ENCODE measurements at regions not wholly inside any gene's neighbourhood (a gene's known extent, or its start where the extent isn't known, plus 50 kb on each side); places are given as distances from the start of the nearest gene placed in this dataset.

DNA sequence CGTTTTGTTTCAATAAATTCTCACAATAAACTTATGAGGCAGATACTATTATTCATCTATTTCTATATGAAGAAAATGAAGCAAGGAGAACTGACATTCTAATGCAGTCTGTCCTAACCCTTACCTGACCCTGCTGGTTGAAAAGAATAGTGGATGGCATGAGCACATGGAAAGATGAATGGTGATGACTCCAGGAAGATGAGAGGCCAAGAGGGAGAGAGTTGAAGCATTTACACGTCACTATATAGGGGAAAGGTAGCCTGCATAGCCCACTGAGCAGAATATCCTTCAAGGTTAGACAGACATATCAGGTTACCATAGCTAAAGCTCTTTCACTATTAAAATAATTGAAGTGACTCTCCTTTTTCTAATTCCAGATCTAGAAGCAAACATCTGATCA, 163.9 kb upstream of the CDK1 start:
- Histone ChIP-seq H2AFZ (ENCODE audit: low read depth, low read length) (no peak overlapping the region), H3K4me1 (ENCODE audit: low read length) (no peaks in the 10 kb centered on the region), H4K20me1 (ENCODE audit: insufficient read depth, low read length) (no peaks in the 10 kb centered on the region), H3K9me3 (ENCODE audit: insufficient read depth, low read length) (no peaks in the 10 kb centered on the region), H3K27me3 (ENCODE audit: low read depth, low read length) (no peaks in the 10 kb centered on the region), H3K9ac (ENCODE audit: low read length) (no peak overlapping the region), H3K36me3 (replicated peaks; ENCODE audit: low read depth, low read length) (no peaks in the 10 kb centered on the region), H3K27ac (ENCODE audit: low read length) (no peak overlapping the region), H3K4me2 (ENCODE audit: low read length) (no peak overlapping the region), H3K4me3 (ENCODE audit: low read length) (no peak overlapping the region), H3K79me2 (ENCODE audit: low read length) (no peaks in the 10 kb centered on the region)
- TF ChIP-seq, protein P1, sequence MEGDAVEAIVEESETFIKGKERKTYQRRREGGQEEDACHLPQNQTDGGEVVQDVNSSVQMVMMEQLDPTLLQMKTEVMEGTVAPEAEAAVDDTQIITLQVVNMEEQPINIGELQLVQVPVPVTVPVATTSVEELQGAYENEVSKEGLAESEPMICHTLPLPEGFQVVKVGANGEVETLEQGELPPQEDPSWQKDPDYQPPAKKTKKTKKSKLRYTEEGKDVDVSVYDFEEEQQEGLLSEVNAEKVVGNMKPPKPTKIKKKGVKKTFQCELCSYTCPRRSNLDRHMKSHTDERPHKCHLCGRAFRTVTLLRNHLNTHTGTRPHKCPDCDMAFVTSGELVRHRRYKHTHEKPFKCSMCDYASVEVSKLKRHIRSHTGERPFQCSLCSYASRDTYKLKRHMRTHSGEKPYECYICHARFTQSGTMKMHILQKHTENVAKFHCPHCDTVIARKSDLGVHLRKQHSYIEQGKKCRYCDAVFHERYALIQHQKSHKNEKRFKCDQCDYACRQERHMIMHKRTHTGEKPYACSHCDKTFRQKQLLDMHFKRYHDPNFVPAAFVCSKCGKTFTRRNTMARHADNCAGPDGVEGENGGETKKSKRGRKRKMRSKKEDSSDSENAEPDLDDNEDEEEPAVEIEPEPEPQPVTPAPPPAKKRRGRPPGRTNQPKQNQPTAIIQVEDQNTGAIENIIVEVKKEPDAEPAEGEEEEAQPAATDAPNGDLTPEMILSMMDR (IDR thresholded peaks at IDR 0.05; ENCODE audit: low read depth, low read length), result no peak
- TF ChIP-seq EZH2phosphoT487 (IDR thresholded peaks at IDR 0.05; ENCODE audit: low read depth), result no peak

DNA sequence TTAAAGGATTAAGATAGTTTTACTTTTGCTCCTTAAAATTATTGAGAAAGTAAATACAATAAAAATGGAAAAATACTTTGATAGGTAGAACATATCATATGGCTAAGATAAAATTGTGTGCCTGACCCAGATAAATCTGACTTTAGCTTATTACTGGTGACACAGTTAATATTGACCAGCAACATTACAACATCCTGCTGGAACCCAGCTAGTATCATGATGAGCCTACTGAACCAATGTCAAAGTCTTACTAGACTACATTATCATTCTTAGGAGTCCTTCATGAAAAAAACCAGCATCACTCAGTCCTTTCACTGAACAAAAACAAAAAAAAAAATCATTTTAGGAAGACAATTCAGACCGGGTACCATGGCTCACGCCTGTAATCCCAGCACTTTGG, 164.8 kb upstream of the CDK1 start:
- no peaks in the 10 kb centered on the region for H3K4me1 ChIP-seq (ENCODE audit: low read length)
- H4K20me1 ChIP-seq (ENCODE audit: insufficient read depth, low read length), result no peaks in the 10 kb centered on the region
- no peak overlapping the region for H3K4me2 ChIP-seq (ENCODE audit: low read length)
- no peak overlapping the region for H3K4me3 ChIP-seq (ENCODE audit: low read length)
- H2AFZ ChIP-seq (ENCODE audit: low read depth, low read length), result no peak overlapping the region
- no peaks in the 10 kb centered on the region for H3K36me3 ChIP-seq (replicated peaks; ENCODE audit: low read depth, low read length)
- H3K9ac ChIP-seq (ENCODE audit: low read length), result no peak overlapping the region
- no peaks in the 10 kb centered on the region for H3K27me3 ChIP-seq (ENCODE audit: low read depth, low read length)
- H3K79me2 ChIP-seq (ENCODE audit: low read length), result no peaks in the 10 kb centered on the region
- H3K9me3 ChIP-seq (ENCODE audit: insufficient read depth, low read length), result no peaks in the 10 kb centered on the region
- H3K27ac ChIP-seq (ENCODE audit: low read length), result no peak overlapping the region
- TF ChIP-seq, protein P1 (IDR thresholded peaks at IDR 0.05; ENCODE audit: low read depth, low read length), result no peak
- TF ChIP-seq EZH2phosphoT487 (IDR thresholded peaks at IDR 0.05; ENCODE audit: low read depth), result no peak

DNA sequence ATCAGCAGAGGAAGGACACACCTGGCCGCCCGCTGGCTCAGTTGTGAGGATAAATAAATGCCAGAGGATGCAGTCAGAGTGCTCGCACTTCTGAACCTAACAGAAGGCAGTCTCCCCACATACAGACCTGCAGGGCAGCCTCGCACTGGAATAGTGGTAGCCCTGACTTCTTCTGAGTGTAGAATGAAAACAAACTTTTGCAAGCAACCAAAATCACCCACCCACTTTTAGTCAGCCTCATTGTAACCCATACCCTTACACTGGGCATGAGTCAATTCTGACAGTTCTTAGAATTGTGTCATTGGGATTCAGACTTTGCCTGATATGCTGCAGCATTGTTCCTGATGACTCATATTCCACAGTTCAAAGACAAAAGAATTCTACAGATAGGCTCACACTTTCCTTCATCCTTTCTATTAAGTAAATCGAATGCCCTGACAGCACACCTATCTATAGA, 167.0 kb upstream of the CDK1 start:
- H3K27me3 ChIP-seq (ENCODE audit: low read depth, low read length), result no peaks in the 10 kb centered on the region
- H3K27ac ChIP-seq (ENCODE audit: low read length), result no peak overlapping the region
- H3K36me3 ChIP-seq (replicated peaks; ENCODE audit: low read depth, low read length), result no peaks in the 10 kb centered on the region
- TF ChIP-seq EZH2phosphoT487 (IDR thresholded peaks at IDR 0.05; ENCODE audit: low read depth), result no peak
- TF ChIP-seq, protein P1 (IDR thresholded peaks at IDR 0.05; ENCODE audit: low read depth, low read length), result no peak
- H3K9ac ChIP-seq (ENCODE audit: low read length), result no peak overlapping the region
- H4K20me1 ChIP-seq (ENCODE audit: insufficient read depth, low read length), result no peaks in the 10 kb centered on the region
- H3K9me3 ChIP-seq (ENCODE audit: insufficient read depth, low read length), result no peaks in the 10 kb centered on the region
- no peak overlapping the region for H3K4me3 ChIP-seq (ENCODE audit: low read length)
- H3K79me2 ChIP-seq (ENCODE audit: low read length), result no peaks in the 10 kb centered on the region
- H3K4me2 ChIP-seq (ENCODE audit: low read length), result no peak overlapping the region
- no peak overlapping the region for H2AFZ ChIP-seq (ENCODE audit: low read depth, low read length)
- H3K4me1 ChIP-seq (ENCODE audit: low read length), result no peaks in the 10 kb centered on the region

DNA sequence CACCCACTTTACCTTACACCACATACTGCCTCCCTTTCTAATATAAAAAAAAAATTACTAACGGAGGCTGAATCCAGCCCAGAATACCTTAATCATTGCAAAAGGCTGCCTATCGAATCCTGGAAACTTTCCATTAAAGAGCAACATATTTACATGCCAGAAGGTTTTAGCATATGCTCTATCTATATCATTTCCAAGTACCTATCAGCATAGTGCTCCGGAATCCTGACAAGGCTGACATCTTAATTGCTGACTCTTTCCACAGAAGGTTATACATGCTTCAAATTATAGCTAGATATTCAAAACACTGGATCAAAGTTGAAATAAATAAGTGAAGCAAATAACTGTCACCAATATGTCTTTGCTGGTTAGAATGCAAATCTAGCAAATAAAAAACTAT, 170.9 kb upstream of the CDK1 start:
- no peak overlapping the region for H3K27ac ChIP-seq (ENCODE audit: low read length)
- H3K4me3 ChIP-seq (ENCODE audit: low read length), result no peak overlapping the region
- no peaks in the 10 kb centered on the region for H4K20me1 ChIP-seq (ENCODE audit: insufficient read depth, low read length)
- no peaks in the 10 kb centered on the region for H3K9me3 ChIP-seq (ENCODE audit: insufficient read depth, low read length)
- H3K4me2 ChIP-seq (ENCODE audit: low read length), result no peak overlapping the region
- no peaks in the 10 kb centered on the region for H3K79me2 ChIP-seq (ENCODE audit: low read length)
- no peaks in the 10 kb centered on the region for H3K36me3 ChIP-seq (replicated peaks; ENCODE audit: low read depth, low read length)
- H3K4me1 ChIP-seq (ENCODE audit: low read length), result no peaks in the 10 kb centered on the region
- H2AFZ ChIP-seq (ENCODE audit: low read depth, low read length), result no peak overlapping the region
- TF ChIP-seq EZH2phosphoT487 (IDR thresholded peaks at IDR 0.05; ENCODE audit: low read depth), result no peak
- no peaks in the 10 kb centered on the region for H3K27me3 ChIP-seq (ENCODE audit: low read depth, low read length)
- no peak overlapping the region for H3K9ac ChIP-seq (ENCODE audit: low read length)
